ENCODE measurements at regions not wholly inside any gene's neighbourhood (a gene's known extent, or its start where the extent isn't known, plus 50 kb on each side); places are given as distances from the start of the nearest gene placed in this dataset.
"Not testable (repeated sequence)": the region's sequence is repeated elsewhere in the genome, so short reads cannot be mapped to it uniquely, and the experiment has no call there.

- DNase-seq: no peak
These were observed 72.7 kb upstream of the PHIP start for GRCh38 chr6:79150733-79151132.

- no peak for DNase-seq
These were observed 71.8 kb upstream of the PHIP start for GRCh38 chr6:79149884-79150283.

GRCh38 chr6:79146421-79146820 lies 68.4 kb upstream of the PHIP start:
- no peak for DNase-seq

DNA sequence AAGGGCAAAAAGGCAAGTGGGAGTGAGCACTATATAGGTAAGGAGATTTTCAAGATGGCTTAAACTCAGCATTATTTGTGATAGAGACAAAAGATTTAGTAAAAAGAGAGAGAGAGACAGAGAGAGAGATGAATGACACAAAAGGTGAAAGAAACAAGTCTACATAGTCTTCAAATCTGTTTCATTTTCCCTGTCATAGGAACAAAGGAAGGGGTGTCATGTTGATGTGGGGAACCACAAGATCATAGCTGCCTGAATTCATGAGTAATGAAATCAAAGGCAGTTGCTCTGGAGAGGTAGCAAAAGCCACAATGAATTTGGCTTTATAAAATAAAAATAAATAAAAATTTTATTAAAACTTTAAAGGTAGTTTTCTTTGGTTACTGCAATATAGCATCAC lies 67.2 kb upstream of the PHIP start:
- no peak for DNase-seq

DNA sequence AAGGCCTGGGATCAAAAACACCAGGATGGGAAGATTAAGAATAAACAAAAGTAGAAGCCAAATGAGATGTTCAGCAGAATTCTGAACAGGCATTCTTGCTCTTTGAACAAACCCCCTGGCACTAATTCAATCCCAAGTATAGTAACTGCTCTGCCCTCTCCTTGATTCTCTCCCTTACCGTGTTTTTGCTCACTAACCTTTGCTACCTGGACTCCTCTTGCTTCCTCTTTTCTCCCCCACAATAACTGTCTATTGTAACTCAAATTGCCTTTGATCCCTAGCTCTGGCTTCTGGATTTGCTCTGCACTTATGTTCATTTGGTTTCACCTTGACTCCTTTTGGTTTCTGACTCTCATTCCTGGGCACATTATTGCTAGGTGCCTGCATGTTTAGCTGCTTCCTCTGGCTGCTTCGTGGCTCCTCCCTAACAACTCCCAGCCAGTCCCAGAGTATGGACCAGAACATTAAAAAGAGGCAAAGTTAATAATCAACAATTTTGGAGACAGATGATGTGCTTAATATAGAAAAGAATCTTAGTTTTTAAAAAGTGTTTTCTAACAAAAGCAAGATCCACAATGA lies 65.4 kb upstream of the PHIP start:
- DNase-seq: no peak

- no peak for DNase-seq
These were observed 60.1 kb upstream of the PHIP start for GRCh38 chr6:79138146-79138545.

DNA sequence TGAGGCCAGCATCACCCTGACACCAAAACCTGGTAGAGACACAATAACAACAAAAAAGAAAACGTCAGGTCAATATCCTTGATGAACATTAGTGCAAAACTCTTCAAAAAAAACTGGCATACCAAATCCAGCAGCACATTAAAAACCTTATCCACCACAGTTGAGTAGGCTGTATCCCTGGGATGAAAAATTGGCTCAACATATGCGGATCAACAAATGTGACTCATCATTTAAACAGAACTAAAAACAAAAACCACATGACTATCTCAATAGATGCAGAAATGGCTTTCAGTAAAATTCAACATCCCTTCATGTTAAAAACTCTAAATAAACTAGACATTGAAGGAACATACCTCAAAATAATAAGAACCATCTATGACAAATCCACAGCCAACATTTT lies 59.6 kb upstream of the PHIP start:
- no peak for DNase-seq

DNA sequence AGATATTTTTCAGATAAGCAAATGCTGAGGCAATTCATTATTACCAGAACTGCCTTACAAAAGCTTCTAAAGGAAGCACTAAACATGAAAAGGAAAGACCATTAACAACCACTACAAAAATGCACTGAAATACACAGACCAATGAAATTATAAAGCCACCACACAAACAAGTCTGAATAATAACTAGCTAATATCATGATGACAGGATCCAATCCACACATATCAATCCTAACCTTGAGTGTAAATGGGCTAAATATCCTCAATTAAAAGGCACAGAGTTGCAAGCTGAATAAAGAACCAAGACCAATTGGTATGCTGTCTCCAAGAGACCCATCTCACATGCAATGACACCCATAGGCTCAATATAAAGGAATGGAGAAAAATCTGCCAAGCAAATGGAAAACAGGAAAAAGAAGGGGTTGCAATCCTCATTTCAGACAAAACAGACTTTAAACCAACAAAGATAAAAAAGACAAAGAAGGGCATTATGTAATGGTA lies 58.0 kb upstream of the PHIP start:
- no peak for DNase-seq

GRCh38 chr6:79134699-79135474 lies 56.8 kb upstream of the PHIP start:
- peak; percentile 10 for DNase-seq

DNA sequence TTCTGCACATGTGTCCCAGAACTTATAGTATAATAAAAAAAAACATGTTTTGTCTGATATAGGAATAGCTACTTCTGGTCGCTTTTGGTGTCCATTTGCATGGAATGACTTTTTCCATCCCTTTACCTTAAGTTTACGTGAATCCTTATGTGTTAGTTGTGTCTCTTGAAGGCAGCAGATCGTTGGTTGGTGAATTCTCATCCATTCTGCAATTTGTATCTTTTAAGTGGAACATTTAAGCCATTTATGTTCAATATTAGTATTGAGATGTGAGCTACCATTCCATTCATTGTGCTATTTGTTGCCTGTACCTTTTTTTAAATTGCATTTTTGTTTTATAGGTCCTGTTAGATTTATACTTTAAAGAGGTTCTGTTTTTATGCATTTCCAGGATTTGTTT lies 55.1 kb upstream of the PHIP start:
- DNase-seq: no peak

DNA sequence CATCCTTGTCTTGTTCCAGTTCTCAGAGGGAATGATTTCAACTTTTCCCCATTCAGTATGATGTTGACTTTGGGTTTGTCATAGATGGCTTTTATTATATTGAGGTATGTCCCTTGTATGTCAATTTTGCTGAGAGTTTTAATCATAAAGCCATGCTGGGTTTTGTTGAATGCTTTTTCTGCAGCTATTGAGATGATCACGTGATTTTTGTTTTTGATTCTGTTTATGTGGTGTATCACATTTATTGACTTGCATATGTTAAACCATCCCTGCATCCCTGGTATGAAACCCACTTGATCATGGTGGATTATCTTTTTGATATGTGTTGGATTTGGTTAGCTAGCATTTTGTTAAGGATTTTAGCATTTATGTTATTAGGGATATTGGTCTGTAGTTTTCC lies 53.2 kb upstream of the PHIP start:
- not testable (repeated sequence) for DNase-seq
